Thoracic aorta (tissue), 2 donors: ENCODE measurements at regions not wholly inside any gene's neighbourhood (a gene's known extent, or its start where the extent isn't known, plus 50 kb on each side); places are given as distances from the start of the nearest gene placed in this dataset.

Experiments used
- ATAC-seq: fragments of 150-250 bp; one replicate; pipeline ENCODE4 v1.8.0; 2017; ENCODE audit warnings: low read depth; ENCODE audit not compliant: insufficient number of reproducible peaks, low FRiP score
- DNase-seq: peaks from one replicate; pipeline ENCODE4 v3.0.0-alpha.2; 2020; ENCODE audit warnings: low spot score
- H3K27ac ChIP-seq, 2 donors: fragments of 200-600 bp; sonication (generic); 1 replicate in 1 of 2; 2 replicates in 1 of 2; pipeline ENCODE4 v1.5.1; 2016; ENCODE audit warnings: mild to moderate bottlenecking in 2 of 2, moderate library complexity in 2 of 2
- H3K27me3 ChIP-seq: fragments of 200-600 bp; sonication (generic); replicated peaks from 2 replicates; pipeline ENCODE4 v1.6.0; 2016; ENCODE audit warnings: mild to moderate bottlenecking; ENCODE audit not compliant: insufficient read depth
- H3K36me3 ChIP-seq: fragments of 200-600 bp; sonication (generic); one replicate; pipeline ENCODE4 v1.5.1; 2016
- H3K4me1 ChIP-seq, 2 donors: fragments of 200-600 bp; sonication (generic); 1 replicate in 1 of 2; 2 replicates in 1 of 2; pipeline versions ENCODE4 v1.5.1 to v1.6.0; 2016; ENCODE audit warnings: low read depth in 2 of 2, mild to moderate bottlenecking in 1 of 2; ENCODE audit not compliant: control insufficient read depth in 1 of 2
- H3K4me3 ChIP-seq: fragments of 200-600 bp; sonication (generic); 2 replicates; pipeline ENCODE4 v1.5.1; 2016; ENCODE audit warnings: mild to moderate bottlenecking
- H3K9me3 ChIP-seq: fragments of 200-600 bp; sonication (generic); 2 replicates; pipeline ENCODE4 v1.5.1; 2016
- CTCF ChIP-seq: fragments of 200-600 bp; sonication (generic); IDR thresholded peaks from one replicate; pipeline ENCODE4 v1.5.1; 2019; ENCODE audit warnings: antibody characterized with exemption

- no peaks in the 10 kb centered on the region for H3K27me3 ChIP-seq
- TF ChIP-seq CTCF: no peak
- ATAC-seq (no peak), DNase-seq (no peak)
- H3K27ac ChIP-seq: no peak overlapping the region
- no peaks in the 10 kb centered on the region for H3K9me3 ChIP-seq
- H3K4me3 ChIP-seq: no peak overlapping the region
- no peaks in the 10 kb centered on the region for H3K36me3 ChIP-seq
- H3K4me1 ChIP-seq: no peaks in the 10 kb centered on the region
These were observed 55.9 kb downstream of the BHLHE40 start for GRCh38 chr3:5035113-5035512.

GRCh38 chr3:5035692-5036391 is 56.6 kb downstream of the BHLHE40 start:
- no peak overlapping the region for H3K4me3 ChIP-seq
- H3K36me3 ChIP-seq: no peaks in the 10 kb centered on the region
- no peak overlapping the region for H3K27ac ChIP-seq
- H3K9me3 ChIP-seq: no peaks in the 10 kb centered on the region
- no peaks in the 10 kb centered on the region for H3K4me1 ChIP-seq
- no peaks in the 10 kb centered on the region for H3K27me3 ChIP-seq
- no peak for TF ChIP-seq CTCF
- no peak for ATAC-seq
- no peak for DNase-seq

GRCh38 chr3:5036392-5036766 is 57.1 kb downstream of the BHLHE40 start:
- Histone ChIP-seq H3K4me1 (no peaks in the 10 kb centered on the region), H3K9me3 (no peaks in the 10 kb centered on the region), H3K36me3 (no peaks in the 10 kb centered on the region), H3K27me3 (no peaks in the 10 kb centered on the region), H3K4me3 (no peak overlapping the region), H3K27ac (no peak overlapping the region)
- no peak for TF ChIP-seq CTCF
- DNase-seq (no peak), ATAC-seq (no peak)

GRCh38 chr3:5036858-5037257 is 57.6 kb downstream of the BHLHE40 start:
- Histone ChIP-seq H3K36me3 (no peaks in the 10 kb centered on the region), H3K27me3 (no peaks in the 10 kb centered on the region), H3K4me1 (no peaks in the 10 kb centered on the region), H3K9me3 (no peaks in the 10 kb centered on the region), H3K27ac (no peak overlapping the region), H3K4me3 (no peak overlapping the region)
- TF ChIP-seq CTCF: no peak
- no peak for ATAC-seq
- no peak for DNase-seq

- TF ChIP-seq CTCF: no peak
These were observed 60.3 kb downstream of the BHLHE40 start for GRCh38 chr3:5039585-5039984.

More at GRCh38 chr3:5039585-5039984, 60.3 kb downstream of the BHLHE40 start:
- Histone ChIP-seq H3K4me1 (no peaks in the 10 kb centered on the region), H3K36me3 (no peaks in the 10 kb centered on the region), H3K4me3 (no peak overlapping the region), H3K27ac (no peak overlapping the region), H3K27me3 (no peaks in the 10 kb centered on the region), H3K9me3 (no peaks in the 10 kb centered on the region)
- DNase-seq (no peak), ATAC-seq (no peak)
